ENCODE measurements at regions not wholly inside any gene's neighbourhood (a gene's known extent, or its start where the extent isn't known, plus 50 kb on each side); places are given as distances from the start of the nearest gene placed in this dataset.

GRCh38 chr13:100872761-100873160, 198.2 kb upstream of the TMTC4 start:
- Histone ChIP-seq H3K36me3 (ENCODE audit: control insufficient read depth in 2 of 2, insufficient read depth in 1 of 2, low read length in 2 of 2) (no peaks in the 10 kb centered on the region), H3K4me1 (ENCODE audit: control insufficient read depth, insufficient read depth, low read length) (no peaks in the 10 kb centered on the region), H3K9me3 (ENCODE audit: control insufficient read depth, insufficient read depth, low read depth, low read length) (no peaks in the 10 kb centered on the region), H3K4me3 (ENCODE audit: low read depth, low read length) (no peak overlapping the region), H3K27ac (ENCODE audit: extremely low read depth, low read depth, low read length) (no peak overlapping the region)
- POLR2A ChIA-PET: no interaction called here
- TF ChIP-seq ZNF692 (tag by site-specific recombination; IDR thresholded peaks at IDR 0.05) (no peak), HOXA7 (CRISPR knock-in tag; IDR thresholded peaks at IDR 0.05; ENCODE audit: borderline replicate concordance) (no peak), ZNF785 (tag by site-specific recombination; IDR thresholded peaks at IDR 0.05) (no peak), YY2 (tag by site-specific recombination; IDR thresholded peaks at IDR 0.05) (no peak), SCRT2 (tag by site-specific recombination; IDR thresholded peaks at IDR 0.05) (no peak), ZNF292 (tag by site-specific recombination; IDR thresholded peaks at IDR 0.05; ENCODE audit: borderline replicate concordance, low read depth) (no peak), HIC1 (tag by site-specific recombination; IDR thresholded peaks at IDR 0.05) (no peak), ZNF416 (tag by site-specific recombination; IDR thresholded peaks at IDR 0.05) (no peak), ZNF140 (tag by site-specific recombination; IDR thresholded peaks at IDR 0.05) (no peak), ZFP41 (tag by site-specific recombination; IDR thresholded peaks at IDR 0.05; ENCODE audit: borderline replicate concordance) (no peak)
- CTCF ChIA-PET: no interaction called here

- CTCF ChIA-PET: interaction anchor here (0.6 kb wide), 1 partner anchor 276 kb away, joined by 3 read pairs; no protein-coding TSS in a partner anchor
- Histone ChIP-seq H3K27ac (ENCODE audit: extremely low read depth, low read depth, low read length) (no peak overlapping the region), H3K4me1 (ENCODE audit: control insufficient read depth, insufficient read depth, low read length) (no peaks in the 10 kb centered on the region), H3K4me3 (ENCODE audit: low read depth, low read length) (no peak overlapping the region), H3K9me3 (ENCODE audit: control insufficient read depth, insufficient read depth, low read depth, low read length) (no peaks in the 10 kb centered on the region), H3K36me3 (ENCODE audit: control insufficient read depth in 2 of 2, insufficient read depth in 1 of 2, low read length in 2 of 2) (no peaks in the 10 kb centered on the region)
- POLR2A ChIA-PET: no interaction called here
- TF ChIP-seq ZNF391 (tag by site-specific recombination; IDR thresholded peaks at IDR 0.05; ENCODE audit: borderline replicate concordance, low read depth): no peak
- no peak for TF ChIP-seq ZNF112 (tag by site-specific recombination; IDR thresholded peaks at IDR 0.05)
- TF ChIP-seq ZNF521 (tag by site-specific recombination; IDR thresholded peaks at IDR 0.05): no peak
- no peak for TF ChIP-seq ZNF416 (tag by site-specific recombination; IDR thresholded peaks at IDR 0.05)
- no peak for TF ChIP-seq ZNF16 (tag by site-specific recombination; IDR thresholded peaks at IDR 0.05; ENCODE audit: low read depth)
- TF ChIP-seq KLF16 (tag by site-specific recombination; IDR thresholded peaks at IDR 0.05): no peak
- TF ChIP-seq ZNF623 (tag by site-specific recombination; IDR thresholded peaks at IDR 0.05): no peak
- no peak for TF ChIP-seq ZNF138 (tag by site-specific recombination; IDR thresholded peaks at IDR 0.05; ENCODE audit: borderline replicate concordance)
- TF ChIP-seq ZNF843 (tag by site-specific recombination; IDR thresholded peaks at IDR 0.05): no peak
- no peak for TF ChIP-seq ZNF48 (tag by site-specific recombination; IDR thresholded peaks at IDR 0.05)
- TF ChIP-seq ZBTB17 (tag by site-specific recombination; IDR thresholded peaks at IDR 0.05): no peak
- TF ChIP-seq ZIC2 (tag by site-specific recombination; IDR thresholded peaks at IDR 0.05): no peak
- no peak for TF ChIP-seq ZNF221 (tag by site-specific recombination; IDR thresholded peaks at IDR 0.05; ENCODE audit: borderline replicate concordance)
- TF ChIP-seq ZNF140 (tag by site-specific recombination; IDR thresholded peaks at IDR 0.05): no peak
- TF ChIP-seq SP3 (tag by site-specific recombination; IDR thresholded peaks at IDR 0.05): no peak
- TF ChIP-seq ZNF529 (tag by site-specific recombination; IDR thresholded peaks at IDR 0.05; ENCODE audit: insufficient replicate concordance): no peak
- no peak for TF ChIP-seq TSHZ1 (tag by site-specific recombination; IDR thresholded peaks at IDR 0.05; ENCODE audit: borderline replicate concordance)
Observed at GRCh38 chr13:100870898-100871297, 196.3 kb upstream of the TMTC4 start.
